Adrenal gland (tissue), 9 donors: ENCODE measurements at regions not wholly inside any gene's neighbourhood (a gene's known extent, or its start where the extent isn't known, plus 50 kb on each side); places are given as distances from the start of the nearest gene placed in this dataset.

Experiments
- DNase-seq, 7 donors: peaks; one replicate each; pipeline ENCODE4 v3.0.0-alpha.2; 2019 to 2020
- H3K27ac ChIP-seq, 5 donors: fragments of 200-600 bp; sonication (generic) in 4 of 5; 1 replicate in 3 of 5; 2 replicates in 2 of 5; pipeline versions ENCODE4 v1.5.1 to v1.8.0; 2016 to 2020; ENCODE audit warnings: mild to moderate bottlenecking in 1 of 5
- H3K27me3 ChIP-seq: fragments of 200-600 bp; 2 replicates; pipeline ENCODE4 v1.8.0; 2021
- H3K36me3 ChIP-seq, 2 donors: fragments of 200-600 bp; replicated peaks in 1 of 2; 1 replicate in 1 of 2; 2 replicates in 1 of 2; pipeline versions ENCODE4 v1.5.1 to v1.8.0; 2018 to 2022
- H3K4me1 ChIP-seq, 2 donors: fragments of 200-600 bp; replicated peaks in 1 of 2; 1 replicate in 1 of 2; 2 replicates in 1 of 2; pipeline versions ENCODE4 v1.5.1 to v1.8.0; 2018 to 2021
- H3K4me3 ChIP-seq, 4 donors: fragments of 200-600 bp; sonication (generic) in 3 of 4; one replicate each; pipeline ENCODE4 v1.5.1; 2016 to 2018
- H3K9me3 ChIP-seq, 3 donors: fragments of 200-600 bp; sonication (generic) in 1 of 3; replicated peaks in 1 of 3; 1 replicate in 2 of 3; 2 replicates in 1 of 3; pipeline versions ENCODE4 v1.5.1 to v1.8.0; 2016 to 2021
- CTCF ChIP-seq, 6 experiments: fragments of 450-650 bp in 4 of 6; fragments of 200-600 bp in 2 of 6; sonication (generic) in 1 of 6; IDR thresholded peaks; 1 replicate in 5 of 6; 2 replicates in 1 of 6; pipeline versions ENCODE4 v1.5.1 to v1.8.0; 2016 to 2021; ENCODE audit warnings: antibody characterized with exemption in 6 of 6, mild to moderate bottlenecking in 2 of 6, moderate library complexity in 1 of 6
- POLR2A ChIP-seq, 2 donors: fragments of 450-650 bp; IDR thresholded peaks; one replicate each; pipeline ENCODE4 v1.6.1; 2017; ENCODE audit warnings: antibody characterized with exemption in 2 of 2, mild to moderate bottlenecking in 2 of 2, moderate library complexity in 1 of 2
- WGBS, 4 donors: extraction: QIAGEN DNeasy Blood & Tissue Kit in 2 of 4; methylation state at CpG; one replicate each; pipeline versions ENCODE4 v1.1.5 to v1.1.7; 2013 to 2017; 5-methylcytosine and 5-hydroxymethylcytosine counted together
- intact Hi-C, 2 donors: fragments of 100-400 bp; cut with DNase I; formaldehyde crosslinking; loops; one replicate each; pipeline versions ENCODE4 v1.14.1 to v1.15.0; 2022 to 2023
- donor health status: healthy with polysubstance abuse.
- donor health status: Bipolar disorder and iron deficiency.
- donor health status: DM: yes; HTN: yes; CAD: no.
- donor health status: DM: no; HTN: no; CAD: no.
- donor health status: DM: no; HTN: no; CAD: no.

- H3K27me3 ChIP-seq, result no peaks in the 10 kb centered on the region
- no peak for DNase-seq
- 77 to 86% (median 83%) methylated on average over 3 of the region's 3 CpGs for WGBS, 4 donors
- no peaks in the 10 kb centered on the region for H3K4me1 ChIP-seq
- intact Hi-C loops, result no loop called here
- H3K27ac ChIP-seq, result no peak overlapping the region
- no peaks in the 10 kb centered on the region for H3K9me3 ChIP-seq
- H3K4me3 ChIP-seq, result no peak overlapping the region
- H3K36me3 ChIP-seq, result no peaks in the 10 kb centered on the region
- TF ChIP-seq POLR2A (IDR thresholded peaks at IDR 0.05) (no peak), CTCF (IDR thresholded peaks at IDR 0.05) (no peak)
Measured at GRCh38 chr2:183998041-183998796, 600.1 kb upstream of the ZNF804A start.

DNA sequence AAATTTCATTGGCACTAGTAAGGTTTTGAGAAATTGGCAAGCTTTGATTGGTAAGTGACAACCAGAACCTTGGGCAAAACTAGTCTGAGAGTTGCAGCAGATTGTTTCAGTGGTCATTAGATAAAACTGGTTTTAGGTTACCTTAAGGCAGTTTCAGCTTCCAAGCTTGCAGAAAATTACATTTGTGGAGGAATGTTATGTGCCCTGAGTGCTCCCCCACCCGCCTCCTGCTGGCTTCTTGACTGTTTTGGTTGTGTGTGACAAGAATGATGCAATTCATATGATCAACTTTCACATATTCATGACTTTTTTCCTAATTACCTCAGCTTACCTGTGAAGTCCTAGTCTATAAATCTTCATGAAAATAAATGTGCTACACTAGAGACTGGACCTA is 599.5 kb upstream of the ZNF804A start:
- no peak overlapping the region for H3K27ac ChIP-seq
- intact Hi-C loops, result no loop called here
- no peak for DNase-seq
- WGBS, 4 donors, result 9 to 31% (median 27%) methylated on average over 1 of the region's 1 CpG
- TF ChIP-seq CTCF (IDR thresholded peaks at IDR 0.05), result no peak
- TF ChIP-seq POLR2A (IDR thresholded peaks at IDR 0.05), result no peak
- no peaks in the 10 kb centered on the region for H3K9me3 ChIP-seq
- H3K4me3 ChIP-seq, result no peak overlapping the region
- no peaks in the 10 kb centered on the region for H3K27me3 ChIP-seq
- H3K36me3 ChIP-seq, result no peaks in the 10 kb centered on the region
- no peaks in the 10 kb centered on the region for H3K4me1 ChIP-seq

GRCh38 chr2:184004289-184004947 is 593.9 kb upstream of the ZNF804A start:
- DNase-seq, result no peak
- TF ChIP-seq POLR2A (IDR thresholded peaks at IDR 0.05), result no peak
- TF ChIP-seq CTCF (IDR thresholded peaks at IDR 0.05), result no peak
- Histone ChIP-seq H3K4me3 (no peak overlapping the region), H3K36me3 (no peaks in the 10 kb centered on the region), H3K27me3 (no peaks in the 10 kb centered on the region), H3K9me3 (no peaks in the 10 kb centered on the region), H3K4me1 (no peaks in the 10 kb centered on the region), H3K27ac (no peak overlapping the region)
- WGBS, 4 donors, result 23 to 38% (median 28%) methylated on average over 1 of the region's 1 CpG
- intact Hi-C loops, result no loop called here

DNA sequence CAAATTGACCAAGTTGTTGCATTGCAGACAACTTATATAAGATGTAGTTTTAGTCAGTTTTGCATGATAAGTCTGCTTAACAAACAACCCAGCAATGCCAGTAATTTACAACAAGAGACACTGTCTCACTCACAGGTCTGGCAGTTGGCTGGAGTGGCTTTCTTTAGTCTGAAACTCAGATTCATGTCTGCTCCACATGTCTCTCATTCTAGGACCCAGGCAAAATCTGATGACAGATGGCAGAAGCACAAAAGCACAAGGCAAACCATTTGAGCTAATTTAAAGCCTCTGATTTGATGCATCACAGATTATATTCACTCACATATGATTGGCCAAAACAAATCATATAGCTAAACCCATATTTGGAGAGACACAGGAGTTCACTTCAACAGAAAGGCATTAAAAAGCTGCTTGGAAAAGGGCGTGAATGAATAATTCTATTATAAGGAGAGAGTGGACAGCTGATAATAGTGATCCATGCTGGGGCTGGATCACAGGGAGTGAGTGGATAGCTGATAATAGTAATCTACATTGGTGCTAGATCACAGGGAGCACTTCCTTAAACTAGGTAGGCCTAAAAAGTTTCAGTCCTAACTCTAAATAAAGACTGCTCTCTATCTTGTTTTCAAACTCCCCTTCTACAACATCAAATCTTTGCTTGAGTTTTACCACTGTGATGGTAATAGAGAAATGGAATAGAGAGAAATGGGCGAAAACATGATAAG is 593.2 kb upstream of the ZNF804A start:
- WGBS, 4 donors, result 68 to 80% (median 75%) methylated on average over 2 of the region's 2 CpGs
- intact Hi-C loops, result no loop called here
- H3K36me3 ChIP-seq, result no peaks in the 10 kb centered on the region
- TF ChIP-seq CTCF (IDR thresholded peaks at IDR 0.05) (no peak), POLR2A (IDR thresholded peaks at IDR 0.05) (no peak)
- H3K27me3 ChIP-seq, result no peaks in the 10 kb centered on the region
- H3K4me1 ChIP-seq, result no peaks in the 10 kb centered on the region
- no peak overlapping the region for H3K27ac ChIP-seq
- no peaks in the 10 kb centered on the region for H3K9me3 ChIP-seq
- DNase-seq, result no peak
- H3K4me3 ChIP-seq, result no peak overlapping the region
